ENCODE measurements at regions not wholly inside any gene's neighbourhood (a gene's known extent, or its start where the extent isn't known, plus 50 kb on each side); places are given as distances from the start of the nearest gene placed in this dataset.

- DNase-seq: no peak
- WGBS, 3 donors: 59 to 72% (median 72%) methylated on average over 3 of the region's 3 CpGs
- Histone ChIP-seq H3K27ac (no peak overlapping the region), H3K9me3 (no peaks in the 10 kb centered on the region), H3K4me3 (no peak overlapping the region), H3K4me1 (no peaks in the 10 kb centered on the region), H3K27me3 (ENCODE audit: insufficient read depth in 3 of 3, low read length in 2 of 3) (no peaks in the 10 kb centered on the region), H3K36me3 (ENCODE audit: insufficient read depth in 1 of 2, low read depth in 1 of 2) (no peaks in the 10 kb centered on the region)
- ATAC-seq: no peak
- intact Hi-C loops (cut with DNase I): no loop called here
- TF ChIP-seq, protein P1, sequence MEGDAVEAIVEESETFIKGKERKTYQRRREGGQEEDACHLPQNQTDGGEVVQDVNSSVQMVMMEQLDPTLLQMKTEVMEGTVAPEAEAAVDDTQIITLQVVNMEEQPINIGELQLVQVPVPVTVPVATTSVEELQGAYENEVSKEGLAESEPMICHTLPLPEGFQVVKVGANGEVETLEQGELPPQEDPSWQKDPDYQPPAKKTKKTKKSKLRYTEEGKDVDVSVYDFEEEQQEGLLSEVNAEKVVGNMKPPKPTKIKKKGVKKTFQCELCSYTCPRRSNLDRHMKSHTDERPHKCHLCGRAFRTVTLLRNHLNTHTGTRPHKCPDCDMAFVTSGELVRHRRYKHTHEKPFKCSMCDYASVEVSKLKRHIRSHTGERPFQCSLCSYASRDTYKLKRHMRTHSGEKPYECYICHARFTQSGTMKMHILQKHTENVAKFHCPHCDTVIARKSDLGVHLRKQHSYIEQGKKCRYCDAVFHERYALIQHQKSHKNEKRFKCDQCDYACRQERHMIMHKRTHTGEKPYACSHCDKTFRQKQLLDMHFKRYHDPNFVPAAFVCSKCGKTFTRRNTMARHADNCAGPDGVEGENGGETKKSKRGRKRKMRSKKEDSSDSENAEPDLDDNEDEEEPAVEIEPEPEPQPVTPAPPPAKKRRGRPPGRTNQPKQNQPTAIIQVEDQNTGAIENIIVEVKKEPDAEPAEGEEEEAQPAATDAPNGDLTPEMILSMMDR (IDR thresholded peaks at IDR 0.05): no peak
Measured at GRCh38 chr3:104740874-104741379, 625.8 kb upstream of the ALCAM start.

DNA sequence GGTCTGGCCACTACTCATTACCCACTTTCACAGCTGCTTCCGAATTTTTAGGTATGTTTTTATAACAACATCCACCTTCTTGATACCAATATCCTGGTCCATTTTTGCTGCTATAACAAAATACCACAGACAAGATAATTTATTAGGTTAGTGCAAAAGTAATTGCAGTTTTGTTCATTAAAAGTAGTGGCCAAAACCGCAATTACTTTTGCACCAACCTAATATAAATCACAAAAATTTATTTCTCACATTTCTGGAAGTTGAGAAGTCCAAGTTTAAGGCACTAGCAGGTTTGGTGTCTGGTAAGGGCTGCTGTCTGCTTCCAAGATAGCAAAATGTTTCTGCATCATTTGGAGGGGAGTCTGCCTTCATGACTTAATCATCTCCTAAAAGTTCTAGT, 624.7 kb upstream of the ALCAM start:
- 86% methylated on average over 2 of the region's 2 CpGs for WGBS, 3 donors
- Histone ChIP-seq H3K27ac (no peak overlapping the region), H3K9me3 (no peaks in the 10 kb centered on the region), H3K36me3 (ENCODE audit: insufficient read depth in 1 of 2, low read depth in 1 of 2) (no peaks in the 10 kb centered on the region), H3K4me3 (no peak overlapping the region), H3K27me3 (ENCODE audit: insufficient read depth in 3 of 3, low read length in 2 of 3) (no peaks in the 10 kb centered on the region), H3K4me1 (no peaks in the 10 kb centered on the region)
- ATAC-seq: no peak
- TF ChIP-seq, protein P1 (IDR thresholded peaks at IDR 0.05): no peak
- intact Hi-C loops (cut with DNase I): no loop called here
- no peak for DNase-seq

DNA sequence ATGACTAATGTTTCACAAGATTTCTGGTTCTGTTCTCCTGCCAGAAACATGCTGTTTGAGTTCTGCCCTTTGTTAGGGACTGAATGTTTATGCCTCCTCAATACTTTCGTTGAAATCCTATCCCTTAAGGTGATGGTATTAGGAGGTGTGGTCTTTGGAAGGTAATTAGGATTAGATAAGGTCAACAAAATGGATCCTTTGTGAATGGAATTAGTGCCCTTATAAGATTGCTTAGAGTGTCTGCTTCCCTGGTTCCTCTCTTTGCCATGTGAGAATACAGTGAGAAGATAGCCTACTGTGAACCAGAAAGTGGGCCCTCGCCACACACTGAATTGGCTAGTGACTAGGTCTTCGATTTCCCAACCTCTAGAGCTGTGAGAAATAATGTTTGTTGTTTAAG, 621.4 kb upstream of the ALCAM start:
- TF ChIP-seq, protein P1 (IDR thresholded peaks at IDR 0.05): no peak
- WGBS, 3 donors: 60 to 80% (median 69%) methylated on average over 3 of the region's 3 CpGs
- Histone ChIP-seq H3K36me3 (ENCODE audit: insufficient read depth in 1 of 2, low read depth in 1 of 2) (no peaks in the 10 kb centered on the region), H3K27ac (no peak overlapping the region), H3K4me1 (no peaks in the 10 kb centered on the region), H3K9me3 (no peaks in the 10 kb centered on the region), H3K4me3 (no peak overlapping the region), H3K27me3 (ENCODE audit: insufficient read depth in 3 of 3, low read length in 2 of 3) (no peaks in the 10 kb centered on the region)
- intact Hi-C loops (cut with DNase I): no loop called here
- ATAC-seq (no peak), DNase-seq (no peak)

DNA sequence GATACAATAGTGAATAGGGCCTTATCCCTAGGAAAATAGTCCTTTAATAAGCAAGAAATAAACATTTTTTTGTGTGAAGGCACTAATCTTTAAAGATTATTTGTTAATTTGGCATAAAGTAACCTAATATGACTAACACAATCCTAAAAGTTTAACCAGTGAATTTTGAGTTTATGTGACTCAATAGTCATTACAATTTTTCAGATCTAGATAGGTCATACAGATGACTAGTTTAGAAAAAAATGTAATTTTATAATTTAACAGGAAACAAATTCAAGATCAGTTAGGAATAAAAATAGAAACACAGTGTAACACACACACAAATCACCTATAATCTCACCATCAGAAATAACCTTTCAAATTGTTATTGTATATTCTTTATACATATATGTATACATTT, 620.7 kb upstream of the ALCAM start:
- Histone ChIP-seq H3K27ac (no peak overlapping the region), H3K9me3 (no peaks in the 10 kb centered on the region), H3K36me3 (ENCODE audit: insufficient read depth in 1 of 2, low read depth in 1 of 2) (no peaks in the 10 kb centered on the region), H3K4me3 (no peak overlapping the region), H3K27me3 (ENCODE audit: insufficient read depth in 3 of 3, low read length in 2 of 3) (no peaks in the 10 kb centered on the region), H3K4me1 (no peaks in the 10 kb centered on the region)
- TF ChIP-seq, protein P1 (IDR thresholded peaks at IDR 0.05): no peak
- no peak for DNase-seq
- no peak for ATAC-seq
- intact Hi-C loops (cut with DNase I): no loop called here

DNA sequence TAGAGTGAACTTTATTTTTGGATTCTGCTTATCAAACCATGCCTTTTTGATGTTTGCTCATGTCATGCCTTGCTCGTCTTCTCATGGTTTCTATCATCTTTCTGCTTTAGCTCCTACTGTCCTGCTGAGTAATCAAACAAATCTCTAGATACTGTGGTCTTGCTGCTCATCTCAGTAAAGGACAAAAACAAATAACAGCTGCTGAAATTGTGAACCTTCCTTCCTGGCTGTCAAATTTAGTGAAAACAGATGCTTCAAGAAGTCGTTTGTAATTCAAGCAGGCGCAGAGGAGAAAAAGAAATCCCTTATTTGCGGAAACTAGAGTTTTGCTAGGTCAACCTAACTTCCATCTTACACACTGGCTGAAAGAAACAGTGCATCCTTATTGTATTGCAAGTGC, 616.1 kb upstream of the ALCAM start:
- ATAC-seq (no peak), DNase-seq (no peak)
- no peaks in the 10 kb centered on the region for H3K9me3 ChIP-seq
- 34 to 50% (median 42%) methylated on average over 4 of the region's 4 CpGs for WGBS, 3 donors
- H3K4me3 ChIP-seq: no peak overlapping the region
- H3K27me3 ChIP-seq (ENCODE audit: insufficient read depth in 3 of 3, low read length in 2 of 3): no peaks in the 10 kb centered on the region
- H3K36me3 ChIP-seq (ENCODE audit: insufficient read depth in 1 of 2, low read depth in 1 of 2): no peaks in the 10 kb centered on the region
- intact Hi-C loops (cut with DNase I): no loop called here
- TF ChIP-seq, protein P1 (IDR thresholded peaks at IDR 0.05): no peak
- no peak overlapping the region for H3K27ac ChIP-seq
- no peaks in the 10 kb centered on the region for H3K4me1 ChIP-seq

Measured in psoas muscle (tissue), 7 donors.